Inferior parietal cortex (tissue), 1 donor: ENCODE measurements at regions not wholly inside any gene's neighbourhood (a gene's known extent, or its start where the extent isn't known, plus 50 kb on each side); places are given as distances from the start of the nearest gene placed in this dataset.
A peak's percentile ranks its signal among the peaks of the same experiment; 100 is the strongest.
"Not testable (repeated sequence)": the region's sequence is repeated elsewhere in the genome, so short reads cannot be mapped to it uniquely, and the experiment has no call there.

Experiments used
- DNase-seq: peaks from one replicate; pipeline ENCODE4 v3.0.0-alpha.2; 2016; ENCODE audit errors: extremely low spot score

DNA sequence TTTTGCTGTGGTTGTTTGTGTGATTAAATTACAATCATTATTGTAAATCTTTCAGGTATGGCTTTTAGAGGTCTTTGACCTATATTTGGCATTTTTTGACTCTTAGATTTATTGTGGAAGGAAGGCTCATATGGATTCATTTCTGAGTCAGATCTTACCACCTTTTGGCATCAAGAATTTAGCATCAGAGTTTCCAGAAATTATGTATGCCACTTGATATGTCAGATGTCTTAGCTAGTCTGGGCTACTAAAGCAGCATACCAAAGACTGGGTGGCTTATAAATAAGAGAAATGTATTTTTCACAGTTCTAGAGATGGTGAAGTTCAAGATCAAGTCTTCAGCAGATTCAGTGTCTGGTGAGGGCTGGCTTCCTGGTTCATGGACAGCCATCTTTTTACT lies 129.5 kb upstream of the PZP start:
- no peak for DNase-seq

DNA sequence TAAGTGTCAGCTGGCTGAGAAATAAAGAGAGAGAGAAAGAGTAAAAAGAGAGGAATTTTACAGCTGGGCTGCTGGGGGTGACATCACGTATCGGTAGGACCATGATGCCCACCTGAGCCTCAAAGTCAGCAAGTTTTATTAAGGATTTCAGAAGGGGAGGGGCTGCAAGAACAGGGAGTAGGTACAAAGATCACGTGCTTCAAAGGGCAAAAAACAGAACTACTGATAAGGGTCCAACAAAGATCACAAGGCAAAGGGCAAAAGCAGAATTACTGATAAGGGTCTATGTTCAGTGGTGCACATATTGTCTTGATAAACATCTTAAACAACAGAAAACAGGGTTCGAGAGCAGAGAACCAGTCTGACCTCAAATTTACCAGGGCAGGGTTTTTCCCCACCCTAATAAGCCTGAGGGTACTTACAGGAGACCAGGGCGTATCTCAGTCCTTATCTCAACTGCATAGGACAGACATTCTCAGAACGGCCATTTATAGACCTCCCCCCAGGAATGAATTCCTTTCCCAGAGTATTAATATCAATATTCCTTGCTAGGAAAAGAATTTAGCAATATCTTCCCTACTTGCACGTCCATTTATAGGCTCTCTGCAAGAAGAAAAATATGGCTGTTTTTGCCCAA lies 128.3 kb upstream of the PZP start:
- DNase-seq: not testable (repeated sequence)

DNA sequence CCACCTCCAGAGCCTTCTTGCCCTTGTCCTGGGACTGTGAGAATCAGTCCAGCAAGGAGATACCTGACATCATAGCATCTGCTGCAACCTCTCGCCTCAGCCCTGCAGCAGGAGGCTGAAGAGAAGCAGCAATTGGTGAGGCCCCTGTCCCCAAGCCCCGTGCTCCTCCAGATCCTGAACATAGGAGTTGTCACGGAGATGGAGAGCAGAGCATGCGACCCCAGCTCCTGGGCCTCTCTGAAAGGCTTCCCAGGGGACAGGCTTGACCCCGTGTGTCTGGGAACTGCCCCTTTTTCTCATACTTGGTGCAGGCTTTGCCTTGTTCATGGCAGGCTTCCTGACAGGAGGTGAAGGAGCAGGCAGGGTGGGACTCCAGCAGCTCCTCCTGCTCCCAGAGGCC lies 127.7 kb upstream of the PZP start:
- DNase-seq: no peak

DNA sequence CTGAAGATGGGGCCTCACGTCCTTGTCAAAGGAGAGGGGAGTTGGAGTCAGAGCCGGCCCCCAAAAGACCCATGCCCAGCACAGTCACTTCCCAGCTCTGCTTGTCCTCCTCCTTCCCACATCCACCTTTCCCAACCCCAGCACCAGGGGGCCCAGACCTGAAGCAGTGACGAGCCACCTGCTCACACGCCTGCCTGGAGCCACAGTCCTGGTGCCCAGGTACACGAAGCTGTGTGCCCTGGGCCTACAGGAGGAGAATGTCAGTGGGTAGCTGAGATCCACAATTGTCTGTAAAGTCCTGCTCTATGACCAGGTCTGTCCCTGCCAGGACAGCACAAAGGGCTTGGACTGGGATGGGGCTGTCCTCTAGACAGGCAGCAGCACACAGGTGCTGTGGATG lies 126.8 kb upstream of the PZP start:
- no peak for DNase-seq

DNA sequence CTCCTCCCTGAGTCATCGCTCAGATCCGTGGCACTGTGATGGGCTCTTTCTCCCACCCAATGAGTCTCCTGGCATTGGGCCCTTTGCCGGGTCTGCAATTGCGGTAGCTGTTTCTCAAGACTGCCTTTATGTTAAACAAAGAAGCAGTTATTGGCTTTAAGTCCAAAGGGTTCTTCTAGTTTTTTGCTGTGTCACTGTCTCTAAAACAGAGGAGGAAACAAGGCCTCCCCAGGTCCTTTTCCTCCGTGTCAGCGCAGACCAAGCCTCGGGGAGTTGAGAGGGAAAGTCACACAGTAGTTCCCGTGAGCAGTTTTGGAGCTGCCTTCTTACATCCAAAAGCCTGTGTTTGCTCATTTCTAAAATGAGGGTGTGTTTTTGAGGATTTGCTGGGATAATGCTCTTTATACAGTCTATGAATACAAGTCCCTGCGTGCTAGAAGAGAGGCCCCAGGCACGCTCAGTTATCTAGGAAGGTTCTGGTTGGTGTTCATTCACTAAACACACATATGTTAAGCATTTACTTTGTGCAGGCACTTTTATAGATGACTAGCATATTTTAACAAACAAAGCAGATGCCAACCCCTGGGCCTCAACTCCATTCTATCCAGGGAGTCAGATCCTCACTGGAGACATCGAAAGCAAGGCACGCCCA lies 126.0 kb upstream of the PZP start:
- no peak for DNase-seq

DNA sequence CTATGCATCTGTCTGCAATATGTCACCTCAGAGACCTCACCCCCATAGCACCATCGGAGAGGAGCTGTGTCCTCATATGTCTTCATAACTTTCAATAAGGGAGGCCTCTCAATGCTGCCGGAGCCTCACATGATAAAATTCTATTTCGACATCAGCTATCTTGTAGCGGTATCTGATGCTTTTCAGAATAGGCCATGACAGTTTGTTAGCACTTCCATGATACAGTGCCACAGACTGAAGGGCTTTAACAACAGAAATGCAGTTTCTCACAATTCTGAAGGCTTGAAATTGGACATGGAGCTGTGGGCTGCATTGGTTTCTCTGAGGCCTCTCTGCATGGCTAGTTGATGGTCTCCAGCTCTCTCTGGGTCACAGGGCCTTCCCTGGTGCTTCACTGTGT lies 125.0 kb upstream of the PZP start:
- no peak for DNase-seq

DNA sequence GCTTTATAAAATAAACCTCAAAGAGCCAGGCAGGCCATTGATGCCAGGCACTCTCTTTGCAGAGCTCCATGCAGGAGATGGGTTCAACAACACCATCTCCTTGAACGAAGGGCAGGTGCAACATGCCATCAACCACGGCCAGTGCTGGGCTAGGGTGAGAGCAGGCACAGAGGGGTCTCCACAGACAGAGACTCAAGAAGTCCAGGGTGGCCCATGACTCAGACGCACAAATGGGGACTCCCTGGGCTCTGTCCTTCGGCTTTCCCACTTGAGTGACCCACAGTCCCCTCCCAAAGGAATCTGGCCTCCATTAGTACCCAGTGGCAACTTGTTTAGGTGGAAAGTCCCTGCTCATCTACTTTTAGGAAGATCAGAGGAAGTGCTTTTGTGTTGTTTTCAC lies 124.4 kb upstream of the PZP start:
- DNase-seq: no peak

DNA sequence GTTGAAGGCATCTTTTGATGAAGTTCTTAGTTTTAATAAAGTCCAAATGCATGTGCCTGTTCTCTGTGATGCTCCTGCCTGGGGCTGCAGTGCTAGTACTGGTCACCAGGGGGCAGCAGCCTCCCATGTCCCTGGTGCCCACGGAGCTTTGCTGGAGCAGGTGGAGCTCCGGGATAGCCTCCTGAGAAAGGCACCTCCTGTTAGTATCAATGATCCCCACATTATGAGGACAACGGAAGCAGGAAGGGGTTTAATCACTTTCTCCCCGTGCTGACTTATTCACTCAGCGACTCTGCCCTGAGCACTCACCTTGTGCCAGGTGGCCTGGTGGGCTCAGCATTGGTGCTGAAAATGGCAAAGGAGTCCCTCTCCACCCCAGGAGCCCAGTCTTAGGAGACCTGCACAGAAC lies 123.0 kb upstream of the PZP start:
- peak; percentile 77 for DNase-seq

DNA sequence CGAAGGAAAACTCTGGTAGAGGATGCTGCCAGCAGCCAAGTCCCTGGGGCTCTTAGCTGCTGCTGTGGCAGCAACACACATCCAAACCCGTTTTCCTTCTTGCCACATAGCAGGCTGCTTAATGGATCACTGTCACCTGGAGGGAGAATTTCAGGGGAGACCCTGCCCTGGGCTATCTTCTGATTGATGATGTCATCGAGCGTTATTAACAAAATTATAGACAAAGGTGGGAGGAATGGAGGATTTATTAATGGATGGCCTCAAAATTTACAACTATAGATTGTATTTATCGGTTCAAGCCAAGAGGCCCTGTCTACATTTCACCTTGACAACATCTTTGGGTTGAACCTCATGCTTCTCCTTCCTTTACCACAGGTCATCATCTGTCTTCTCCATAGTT lies 120.8 kb upstream of the PZP start:
- DNase-seq: no peak

DNA sequence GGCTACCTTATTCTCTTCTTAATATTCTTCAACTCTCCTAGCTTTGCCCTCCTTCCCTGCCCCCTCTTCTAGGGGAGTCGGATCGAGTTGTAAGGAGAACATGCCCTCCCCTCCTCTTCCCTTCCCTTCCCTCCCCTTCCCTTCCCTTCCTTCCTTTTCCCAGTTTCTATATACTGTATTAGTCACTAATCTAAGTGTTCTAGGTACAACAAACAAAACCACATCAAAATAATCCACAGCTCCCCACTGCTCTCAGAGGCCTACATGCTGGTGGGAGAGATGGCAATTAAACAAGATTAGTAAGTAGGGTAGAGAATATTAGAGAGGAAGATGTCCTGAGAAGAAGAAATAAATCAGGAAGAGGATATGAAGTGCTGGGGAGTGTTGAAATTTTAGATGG lies 119.9 kb upstream of the PZP start:
- no peak for DNase-seq

DNA sequence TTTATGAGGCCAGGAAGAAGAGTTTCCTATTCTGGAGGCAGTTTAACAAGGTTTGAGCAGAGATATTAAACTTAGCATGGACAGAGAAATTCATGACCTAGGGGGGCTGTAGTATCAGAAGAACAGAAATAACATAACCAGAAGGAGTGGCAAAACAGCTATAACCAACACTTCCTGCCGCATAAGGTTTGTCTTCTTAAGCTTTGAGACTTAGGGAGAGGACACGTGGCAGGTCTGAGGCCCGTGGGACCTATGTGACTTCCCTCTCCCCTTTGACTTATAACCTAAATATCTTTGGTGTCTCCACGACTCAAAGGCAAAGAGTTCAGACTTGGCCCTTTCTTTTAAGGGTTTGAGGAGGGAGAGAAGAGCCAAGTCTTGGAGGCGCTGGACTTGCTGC lies 119.1 kb upstream of the PZP start:
- DNase-seq: no peak

DNA sequence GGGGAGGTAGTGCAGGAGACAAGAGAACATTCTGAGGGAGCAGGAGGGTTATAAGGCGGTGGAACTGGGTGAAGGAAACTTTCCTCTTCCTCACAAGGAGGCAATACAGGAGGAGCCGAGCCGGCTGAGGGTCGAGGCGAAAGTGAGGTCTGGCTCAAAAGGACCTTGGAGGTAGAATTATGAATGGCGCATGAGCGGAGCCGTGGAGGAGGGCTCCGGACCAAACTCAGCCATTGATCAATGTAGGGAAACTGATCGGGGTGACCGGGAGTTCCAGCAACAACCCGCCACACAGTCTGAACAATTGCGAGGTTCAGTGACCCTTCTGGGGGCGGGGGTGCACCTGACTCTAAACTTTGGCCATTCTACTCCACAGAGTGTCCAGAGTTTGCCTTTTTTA lies 118.7 kb upstream of the PZP start:
- not testable (repeated sequence) for DNase-seq

DNA sequence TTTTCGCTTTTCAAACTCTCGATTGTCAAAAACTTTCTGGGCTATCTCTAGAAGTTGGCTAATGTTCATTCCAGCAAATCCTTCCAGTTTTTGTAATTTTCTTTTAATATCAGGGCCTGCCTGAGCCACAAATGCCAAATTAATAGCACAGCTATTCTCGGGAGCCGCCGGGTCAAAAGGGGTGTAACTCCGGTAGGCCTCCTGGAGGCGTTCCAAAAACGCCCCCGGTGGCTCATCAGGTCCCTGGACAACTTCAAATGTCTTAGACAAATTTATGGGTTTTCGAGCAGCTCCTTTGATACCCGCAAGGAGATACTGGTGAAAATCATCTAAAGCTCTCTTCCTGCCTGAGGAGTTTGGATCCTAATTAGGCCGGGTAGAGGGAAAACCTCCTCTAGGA lies 117.9 kb upstream of the PZP start:
- no peak for DNase-seq

DNA sequence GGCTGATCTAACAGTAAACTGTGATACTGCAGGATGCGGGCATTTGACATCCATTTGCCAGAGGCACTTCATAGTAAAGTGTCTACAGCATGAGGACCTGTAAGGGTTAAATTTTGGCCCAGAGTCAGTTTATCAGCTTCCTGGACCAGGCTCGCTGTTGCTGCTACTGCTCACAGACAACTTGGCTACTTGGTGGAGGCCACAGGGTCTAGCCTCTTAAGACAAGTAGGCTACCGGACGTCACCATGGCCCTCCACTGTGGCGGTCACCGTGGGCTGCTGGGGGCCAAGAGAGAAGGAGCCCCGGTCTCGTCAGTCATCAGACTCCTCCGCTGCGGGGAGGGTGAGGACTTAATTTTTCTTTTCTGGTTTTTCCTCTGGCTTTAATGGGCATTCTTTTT lies 117.3 kb upstream of the PZP start:
- no peak for DNase-seq

DNA sequence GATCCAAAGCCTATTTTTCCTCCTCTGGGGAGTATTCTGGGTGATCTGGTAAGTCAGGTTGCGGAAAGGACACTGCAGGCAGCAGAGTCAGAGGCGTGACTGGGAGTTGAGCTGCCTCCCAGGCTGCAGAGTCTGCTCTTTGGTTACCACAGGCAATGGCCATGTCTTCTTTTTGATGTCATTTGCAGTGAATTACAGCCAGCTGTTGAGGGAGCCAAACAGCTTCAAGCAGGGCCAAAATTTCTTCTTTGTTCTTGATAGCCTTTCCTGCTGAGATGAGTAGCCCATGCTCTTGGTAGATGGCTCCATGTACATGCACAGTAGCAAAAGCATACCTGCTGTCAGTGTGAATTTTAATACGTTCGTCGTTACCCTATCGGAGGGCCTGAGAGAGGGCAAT lies 116.6 kb upstream of the PZP start:
- no peak for DNase-seq

DNA sequence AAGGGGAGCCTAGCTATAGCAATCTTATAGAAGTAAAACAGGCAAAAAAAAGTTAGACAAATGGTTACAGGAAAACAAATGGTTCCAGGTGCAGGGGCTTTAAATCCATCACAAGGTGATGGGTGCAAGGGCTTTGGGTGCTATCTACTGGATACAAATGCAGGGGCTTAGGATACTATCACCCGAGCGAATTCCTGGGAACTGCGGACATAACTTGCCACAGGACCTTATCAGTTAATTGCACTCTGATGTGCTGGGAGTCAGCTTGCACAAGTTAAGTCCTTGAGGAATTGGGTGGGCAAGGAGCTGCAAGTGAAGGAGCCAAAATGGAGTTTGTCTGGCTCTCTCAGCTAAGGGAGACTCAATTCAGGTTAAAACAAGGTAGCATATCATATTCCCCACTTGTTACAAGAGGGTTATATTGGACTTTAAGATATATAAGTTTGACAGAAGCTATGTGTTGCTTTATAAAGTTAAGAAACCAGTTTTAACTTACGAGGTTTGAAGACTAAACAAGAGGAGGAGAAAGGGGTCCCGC lies 115.0 kb upstream of the PZP start:
- DNase-seq: no peak

DNA sequence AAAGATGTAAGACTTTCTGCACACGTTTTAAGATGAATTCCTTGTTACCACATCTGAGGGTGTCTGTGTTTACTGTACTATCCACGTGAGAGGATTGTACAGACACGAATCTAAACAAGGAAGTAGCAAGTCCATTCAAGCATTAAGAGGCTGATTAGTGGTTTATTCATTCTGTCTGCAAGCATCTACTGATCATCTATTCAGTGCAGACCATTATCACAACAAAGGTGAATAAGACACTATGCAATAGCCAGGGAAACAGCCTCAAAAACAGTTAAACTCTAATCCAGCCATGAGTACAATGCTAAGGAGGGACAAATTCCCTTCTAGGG lies 111.6 kb upstream of the PZP start:
- DNase-seq: no peak

DNA sequence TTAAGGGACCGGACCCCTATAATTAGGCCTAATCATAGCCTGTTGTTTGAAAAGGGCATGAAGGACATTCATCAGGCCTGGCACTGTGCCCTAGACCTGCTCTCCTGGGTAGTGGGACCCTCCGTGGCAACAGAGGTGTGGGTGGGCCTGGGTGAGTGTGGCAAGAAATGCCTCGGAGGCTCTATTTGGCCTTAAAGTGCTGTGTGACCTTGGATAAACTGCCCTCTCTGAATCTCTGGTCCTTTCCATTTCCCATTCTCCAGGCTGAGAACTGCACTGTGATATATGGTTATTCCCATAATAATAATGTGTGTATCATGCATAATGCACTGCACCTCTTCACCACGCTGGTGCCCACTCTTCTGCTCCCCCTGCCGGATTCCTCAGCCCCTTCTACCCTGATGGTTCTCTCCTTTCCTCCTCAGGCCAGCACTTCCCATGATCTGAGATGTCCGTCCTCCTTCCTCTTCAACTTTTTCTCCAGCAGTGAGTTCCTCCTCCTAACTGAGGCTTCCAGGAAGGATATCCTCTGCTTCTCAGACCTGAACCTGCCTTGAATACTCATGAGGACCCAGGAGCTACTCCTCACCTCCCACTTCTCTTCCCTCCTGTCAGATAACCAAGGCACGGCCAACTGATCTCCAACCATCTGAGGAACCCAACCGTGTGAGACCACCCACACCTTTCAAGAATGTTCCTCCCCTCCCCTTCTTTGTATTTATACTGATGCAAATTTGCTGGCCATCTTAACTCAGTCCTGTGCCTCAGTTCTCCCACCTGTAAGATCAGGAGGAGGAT lies 111.0 kb upstream of the PZP start:
- DNase-seq: no peak

DNA sequence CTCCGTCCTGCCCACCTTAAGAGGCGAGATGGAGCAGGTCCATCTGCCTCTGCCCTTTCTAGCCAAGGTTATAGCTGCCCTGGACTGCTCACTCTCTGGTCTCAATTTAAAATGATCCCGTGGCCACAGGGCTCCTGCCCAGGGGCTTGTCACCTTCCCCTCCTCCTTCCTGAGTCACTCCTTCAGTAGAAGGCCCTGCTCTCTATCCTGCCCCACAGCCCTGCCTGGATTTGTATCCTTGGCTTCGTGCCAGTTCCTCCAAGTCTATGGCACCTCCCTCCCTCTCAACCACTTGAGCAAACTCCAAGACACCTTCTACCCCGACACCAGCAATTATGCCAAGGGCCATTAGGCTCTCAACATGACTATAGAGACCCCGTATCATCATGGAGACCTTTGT lies 105.3 kb upstream of the PZP start:
- not testable (repeated sequence) for DNase-seq

DNA sequence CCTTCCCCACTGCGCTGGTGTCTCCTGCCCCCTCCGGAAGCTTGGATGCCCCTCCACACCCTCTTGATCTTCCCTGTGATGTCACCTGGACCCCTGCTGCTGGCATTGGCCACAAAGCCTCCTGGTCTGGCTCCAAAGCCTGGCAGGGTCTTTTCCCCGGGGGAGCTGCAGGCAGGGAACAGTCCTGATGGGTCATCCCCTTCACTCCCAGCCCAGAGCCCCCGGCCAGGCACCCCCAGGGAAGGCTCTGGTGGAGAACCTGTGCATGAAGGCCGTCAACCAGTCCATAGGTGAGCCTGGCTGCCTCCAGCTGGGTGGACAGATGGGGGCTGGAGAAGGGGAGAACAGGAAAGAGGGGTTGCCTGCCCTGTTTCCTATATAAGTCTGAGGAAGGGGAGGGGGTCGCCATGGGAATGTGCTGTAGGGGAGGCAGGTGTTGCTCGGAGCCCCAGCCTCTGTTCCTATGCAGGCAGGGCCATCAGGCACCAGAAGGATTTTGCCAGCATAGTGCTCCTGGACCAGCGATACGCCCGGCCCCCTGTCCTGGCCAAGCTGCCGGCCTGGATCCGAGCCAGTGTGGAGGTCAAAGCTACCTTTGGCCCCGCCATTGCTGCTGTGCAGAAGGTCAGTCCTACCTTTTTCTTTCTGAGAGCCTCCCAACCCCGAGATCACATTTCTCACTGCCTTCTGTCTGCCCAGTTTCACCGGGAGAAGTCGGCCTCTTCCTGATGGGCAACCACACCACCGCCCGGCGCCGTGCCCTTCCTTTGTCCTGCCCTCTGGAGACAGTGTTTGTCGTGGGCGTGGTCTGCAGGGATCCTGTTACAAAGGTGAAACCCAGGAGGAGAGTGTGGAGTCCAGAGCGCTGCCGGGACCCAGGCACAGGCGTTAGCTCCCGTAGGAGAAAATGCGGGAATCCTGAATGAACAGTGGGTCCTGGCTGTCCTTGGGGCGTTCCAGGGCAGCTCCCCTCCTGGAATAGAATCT lies 104.5 kb upstream of the PZP start:
- not testable (repeated sequence) for DNase-seq

DNA sequence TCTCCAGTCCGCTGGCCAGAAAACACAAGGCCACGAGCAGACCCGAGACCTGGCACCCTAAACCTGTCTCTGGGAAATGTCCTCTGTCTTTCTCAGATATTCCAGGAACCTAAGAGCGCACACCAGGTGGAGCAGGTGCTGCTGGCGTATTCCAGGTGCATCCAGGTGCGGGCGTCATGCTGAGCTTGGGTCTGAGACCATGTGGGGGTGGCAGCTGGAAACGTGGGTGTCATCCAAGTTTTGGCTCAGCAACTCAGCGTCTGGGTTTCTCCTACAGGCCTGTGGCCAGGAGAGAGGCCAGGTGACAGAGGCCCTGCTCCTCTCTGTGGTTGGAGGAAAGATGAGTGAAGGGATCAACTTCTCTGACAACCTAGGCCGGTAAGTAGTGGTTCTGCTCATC lies 103.3 kb upstream of the PZP start:
- not testable (repeated sequence) for DNase-seq

DNA sequence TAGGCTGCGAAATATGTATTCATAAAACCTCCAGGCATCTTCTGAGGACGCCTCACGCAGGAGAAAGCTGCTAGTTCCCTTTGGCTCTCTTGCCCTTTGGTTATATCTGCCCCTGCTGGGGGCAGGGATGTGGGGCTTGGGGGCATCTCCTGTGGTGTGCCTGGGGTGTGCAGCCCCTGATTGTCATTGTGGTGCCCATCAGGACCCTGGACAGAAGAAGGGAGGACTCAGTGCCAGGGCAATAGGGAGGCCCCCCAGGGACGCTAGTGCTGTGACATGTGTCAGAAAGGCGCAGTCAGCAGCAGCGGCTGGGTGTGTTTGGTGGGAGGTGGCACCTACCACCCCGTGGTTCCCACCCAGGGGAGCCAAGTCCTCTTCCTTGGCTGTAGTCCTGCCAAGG lies 102.5 kb upstream of the PZP start:
- DNase-seq: not testable (repeated sequence)
